ENCODE measurements at regions not wholly inside any gene's neighbourhood (a gene's known extent, or its start where the extent isn't known, plus 50 kb on each side); places are given as distances from the start of the nearest gene placed in this dataset.

DNA sequence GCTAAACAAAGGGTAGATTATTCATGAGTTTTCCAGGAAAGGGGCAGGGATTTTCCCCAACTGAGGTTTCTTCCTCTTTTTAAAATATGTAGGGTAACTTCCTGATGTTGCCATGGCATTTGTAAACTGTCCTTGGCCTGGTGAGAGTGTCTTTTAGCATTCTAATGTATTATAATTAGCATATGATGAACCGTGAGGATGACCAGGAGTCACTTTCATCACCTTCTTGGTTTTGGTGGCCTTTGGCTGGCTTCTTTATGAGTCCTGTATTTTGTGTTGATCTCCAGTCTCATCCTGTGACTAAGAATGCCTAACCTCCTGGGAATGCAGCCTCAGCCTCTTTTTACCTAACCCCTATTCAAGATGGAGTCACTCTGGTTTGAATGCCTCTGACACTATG is 391.0 kb upstream of the LINC00305 start:
- DNase-seq: no peak

DNA sequence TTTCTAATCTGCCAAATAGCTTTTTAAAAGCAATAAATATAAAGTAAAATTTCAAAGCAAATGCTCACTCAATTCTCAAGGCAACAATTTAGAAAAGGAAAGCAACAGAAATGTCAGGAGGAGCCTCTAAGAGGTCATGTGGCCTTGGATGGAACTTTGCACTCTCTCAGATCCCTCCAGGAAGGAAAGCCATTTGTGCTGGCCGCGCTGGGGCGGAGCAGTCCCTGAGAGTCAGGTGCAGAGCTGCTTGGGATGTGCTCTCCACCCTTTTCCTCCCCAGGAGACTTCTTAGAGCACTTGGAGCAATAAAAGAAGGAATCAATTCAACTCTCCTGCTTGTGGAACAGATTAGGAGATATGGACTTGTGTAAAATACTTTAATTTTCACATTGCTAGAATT is 379.8 kb upstream of the LINC00305 start:
- no peak for DNase-seq

DNA sequence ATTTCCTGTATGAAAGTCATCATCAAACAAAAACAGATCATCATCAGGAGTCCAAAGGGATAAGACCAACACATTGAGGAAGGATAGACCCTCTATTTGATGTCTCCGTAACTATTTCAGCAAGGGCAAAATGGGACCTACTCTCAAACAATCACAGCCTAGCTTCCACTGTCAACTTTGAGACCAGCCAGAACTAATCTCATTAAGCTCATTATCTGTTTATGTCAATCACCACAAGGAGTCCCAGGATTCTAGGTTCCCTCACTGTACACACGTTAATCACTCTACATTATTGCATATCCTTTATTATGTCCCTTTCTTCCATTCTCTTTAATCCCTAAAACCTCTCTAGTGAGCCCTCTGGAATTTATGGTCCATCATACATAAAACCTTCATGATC is 370.3 kb upstream of the LINC00305 start:
- DNase-seq: no peak

DNA sequence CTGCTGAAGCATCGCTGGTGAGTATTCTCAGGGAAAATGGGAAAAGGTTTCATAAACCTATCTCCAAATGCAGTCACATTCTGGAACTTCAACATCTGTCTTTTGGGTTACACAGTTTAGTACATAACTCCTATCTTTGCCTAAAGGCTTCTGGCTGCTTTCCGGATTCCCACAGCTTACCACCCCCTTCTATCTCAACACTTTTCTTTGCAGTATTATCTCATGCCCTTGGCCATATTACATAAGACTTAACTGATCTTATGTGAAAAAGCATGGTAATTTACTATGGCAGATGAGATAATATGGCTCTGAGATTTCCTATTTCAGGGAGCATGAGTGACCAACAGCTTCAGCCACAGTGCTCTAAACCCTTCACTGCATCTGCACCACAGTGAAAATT is 369.3 kb upstream of the LINC00305 start:
- DNase-seq: no peak

DNA sequence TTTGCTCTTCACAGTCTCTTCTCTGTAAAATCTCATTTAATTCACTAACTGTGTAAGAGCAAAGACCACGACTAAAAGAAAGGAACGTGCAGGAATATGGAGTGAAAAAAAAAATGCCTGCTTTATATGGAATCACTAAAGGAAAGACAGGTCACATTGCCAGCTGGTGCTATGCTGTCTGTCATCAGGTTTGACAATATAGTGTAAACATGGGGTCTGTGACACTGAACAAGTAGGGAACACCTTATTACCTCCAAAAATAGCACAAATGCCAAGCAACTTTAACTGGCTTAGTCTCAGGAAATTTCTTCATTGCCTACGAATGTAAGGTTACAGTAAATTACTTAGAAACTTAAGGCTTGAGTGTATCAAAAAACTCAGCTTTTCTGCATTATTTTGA is 364.5 kb upstream of the LINC00305 start:
- DNase-seq: no peak

DNA sequence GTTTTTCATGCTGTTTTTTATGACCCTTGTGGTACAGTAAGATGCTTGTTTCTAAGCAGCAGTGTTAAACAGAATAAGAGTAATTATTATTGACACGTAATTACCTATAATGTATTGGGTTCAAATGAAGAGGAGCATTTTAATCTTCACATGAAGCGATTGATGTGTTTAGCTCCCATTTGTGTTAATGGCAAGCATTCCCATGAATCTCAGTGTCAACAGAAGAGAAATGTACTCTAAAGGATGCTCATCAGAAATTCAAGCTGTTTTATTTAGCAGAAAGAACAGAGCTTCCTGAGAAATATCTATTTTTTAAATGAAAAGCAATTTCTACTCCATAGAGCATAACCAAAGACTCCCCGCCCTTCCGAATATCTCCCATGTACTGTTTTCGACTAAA is 341.3 kb upstream of the LINC00305 start:
- DNase-seq: no peak

DNA sequence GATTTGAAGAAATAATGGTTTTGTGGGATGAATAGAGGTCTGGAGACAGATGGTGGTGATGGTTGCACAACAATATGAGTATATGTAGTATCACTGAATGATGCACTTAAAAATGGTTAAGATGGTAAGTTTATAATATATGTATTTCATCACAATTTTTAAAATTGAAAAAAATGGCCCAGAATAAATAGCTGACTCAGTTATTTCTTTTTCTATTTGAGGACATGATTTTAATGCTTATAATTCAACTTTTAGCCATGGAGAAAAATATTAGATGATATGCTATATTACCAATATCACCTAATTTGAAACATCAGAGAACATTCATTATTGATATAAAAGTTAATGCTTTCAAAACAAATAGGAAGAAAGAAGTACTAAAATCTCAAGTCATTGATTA is 339.8 kb upstream of the LINC00305 start:
- DNase-seq: no peak

DNA sequence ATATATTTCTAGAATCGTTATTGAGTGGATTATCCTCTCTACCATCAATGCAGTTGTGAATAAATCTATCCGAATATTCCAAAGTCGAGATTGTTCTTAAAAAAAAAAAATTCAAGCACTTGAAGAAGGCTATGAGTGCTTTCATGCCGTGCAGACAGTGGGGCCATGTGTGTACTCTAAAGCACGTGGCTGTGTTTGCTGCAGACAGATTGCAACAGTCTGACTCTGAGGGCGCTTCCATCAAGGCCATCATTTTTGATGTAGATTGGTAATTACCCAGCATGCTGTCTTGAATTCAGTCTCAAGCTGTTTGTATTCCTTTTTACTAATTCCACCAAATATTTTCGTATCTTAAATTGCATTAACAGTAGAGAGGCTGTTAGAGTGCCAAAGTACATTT is 325.9 kb upstream of the LINC00305 start:
- no peak for DNase-seq

DNA sequence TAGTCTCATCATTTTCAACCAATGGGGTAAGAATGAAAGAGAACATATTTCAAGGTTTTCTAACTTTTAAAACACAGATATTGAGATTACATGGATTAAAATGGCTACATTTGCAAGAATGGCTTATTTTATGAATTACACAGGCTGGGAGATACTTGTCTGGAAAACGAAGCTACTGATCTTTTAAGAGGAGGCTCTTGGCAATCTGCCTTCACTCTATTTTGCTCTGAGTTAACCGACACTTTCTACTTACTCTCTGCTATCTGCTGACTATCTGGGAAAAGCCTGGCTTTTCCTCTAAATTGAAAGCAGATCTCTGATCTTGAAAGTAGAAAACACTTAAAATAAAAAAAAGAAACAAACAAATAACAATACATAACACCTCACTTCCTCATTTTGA is 325.4 kb upstream of the LINC00305 start:
- no peak for DNase-seq

DNA sequence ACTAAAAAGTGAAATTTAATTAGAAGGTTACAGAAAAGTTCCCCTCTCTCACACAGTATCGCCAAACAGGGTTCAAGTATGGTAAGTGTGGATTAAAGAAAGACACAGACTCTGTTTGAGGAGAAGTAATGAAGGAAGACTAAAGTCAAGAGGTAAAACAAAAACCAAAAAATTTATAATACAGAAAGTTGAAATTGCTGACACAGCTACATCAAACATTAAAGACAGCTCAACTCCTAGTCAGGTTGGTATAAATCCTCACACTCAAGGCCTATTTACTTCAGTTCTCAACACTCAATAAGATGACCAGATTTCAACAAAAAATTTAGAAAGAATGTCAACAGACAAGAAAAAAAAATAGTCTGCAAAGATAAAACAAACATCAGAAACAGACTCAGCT is 300.5 kb upstream of the LINC00305 start:
- no peak for DNase-seq

DNA sequence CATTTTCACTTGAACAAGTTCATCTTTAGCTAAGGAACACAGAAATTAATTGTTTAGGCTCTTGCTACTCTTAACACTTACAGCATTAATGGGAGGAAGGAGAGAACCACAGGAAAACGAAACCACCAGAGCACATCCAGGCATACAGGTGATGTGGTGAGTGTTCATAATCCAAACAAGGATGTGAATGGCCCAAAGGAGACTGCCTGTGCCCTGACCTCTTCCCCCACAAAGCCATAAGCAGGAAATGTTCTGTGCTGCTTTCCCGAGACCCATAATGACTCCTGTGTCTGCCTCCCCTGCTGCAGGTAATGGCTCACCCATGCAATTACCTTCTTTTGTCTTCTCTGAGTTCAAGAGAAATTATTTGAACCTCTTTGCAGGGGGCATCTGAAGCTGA is 295.9 kb upstream of the LINC00305 start:
- DNase-seq: no peak

DNA sequence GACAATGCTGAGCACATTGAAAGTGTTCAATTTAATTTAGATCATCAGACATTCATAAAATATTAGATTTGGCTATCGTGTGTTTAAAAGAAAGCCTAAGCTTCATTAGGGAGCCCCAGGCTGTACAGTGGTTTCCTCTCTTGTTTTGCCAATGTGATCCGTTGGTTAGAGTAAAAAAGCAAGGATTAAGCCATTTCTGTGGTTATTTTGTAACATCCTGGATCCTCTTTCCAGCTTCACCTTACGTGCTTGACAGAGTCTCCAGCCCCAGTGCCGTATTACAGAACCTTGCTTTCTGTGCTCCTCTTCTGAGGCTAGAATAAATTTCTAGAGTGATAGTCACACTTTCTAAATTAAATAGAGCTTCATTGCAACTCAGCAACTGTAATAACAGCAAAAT is 289.3 kb upstream of the LINC00305 start:
- no peak for DNase-seq

DNA sequence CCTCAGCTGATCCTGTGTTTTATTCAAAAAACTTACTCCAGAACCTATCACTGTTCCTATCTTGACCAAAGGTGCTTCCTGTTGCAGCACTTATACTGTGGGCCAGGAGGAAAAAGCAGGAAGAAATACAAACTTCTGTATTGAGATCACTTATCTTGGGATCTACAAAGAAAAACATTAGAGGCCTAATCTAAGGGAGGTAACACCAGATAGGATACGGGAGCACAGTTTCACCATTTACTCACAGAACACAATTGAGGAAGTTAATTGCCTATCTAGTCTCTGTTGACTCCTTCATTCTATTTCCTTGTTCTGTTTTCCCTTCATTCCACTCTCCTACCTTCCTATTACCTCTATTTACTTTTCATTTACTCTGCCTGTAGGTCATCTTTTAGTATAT is 287.2 kb upstream of the LINC00305 start:
- no peak for DNase-seq

DNA sequence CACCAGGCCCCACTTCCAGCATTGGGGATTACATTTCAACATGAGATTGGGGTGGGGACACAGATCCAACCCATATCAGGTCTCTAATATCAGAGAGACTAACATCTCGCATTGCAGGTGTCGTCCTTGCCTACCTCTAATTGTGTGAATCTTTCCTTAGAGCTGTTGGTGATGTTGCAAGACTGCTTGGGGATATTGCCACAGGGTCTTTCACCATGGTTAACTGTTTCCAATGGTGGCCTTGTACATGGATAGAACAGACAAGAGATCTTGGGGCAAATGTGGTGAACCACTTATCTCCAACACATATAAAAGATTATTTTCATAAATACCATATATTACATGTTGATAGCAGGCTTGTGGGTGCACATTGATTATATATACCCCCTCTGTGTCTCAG is 270.3 kb upstream of the LINC00305 start:
- no peak for DNase-seq

DNA sequence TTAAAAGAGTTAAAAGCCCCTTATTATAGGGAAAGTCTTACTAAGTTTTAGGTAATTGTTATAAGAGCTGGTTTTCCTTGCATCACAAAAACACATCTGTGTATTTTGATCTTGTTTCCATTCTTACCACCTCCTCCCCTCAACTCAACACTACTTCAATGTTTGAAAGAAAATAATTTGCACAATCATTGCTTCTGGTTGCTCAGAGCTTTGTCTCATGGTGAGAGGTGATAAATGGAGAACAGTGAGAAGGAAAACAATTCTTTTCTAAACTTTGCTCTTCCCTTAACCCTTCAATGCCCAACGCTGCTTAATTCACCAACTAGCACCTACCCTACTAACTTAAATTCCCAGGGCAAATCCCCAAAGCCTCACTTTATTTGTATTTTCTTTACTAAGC is 268.1 kb upstream of the LINC00305 start:
- DNase-seq: no peak

DNA sequence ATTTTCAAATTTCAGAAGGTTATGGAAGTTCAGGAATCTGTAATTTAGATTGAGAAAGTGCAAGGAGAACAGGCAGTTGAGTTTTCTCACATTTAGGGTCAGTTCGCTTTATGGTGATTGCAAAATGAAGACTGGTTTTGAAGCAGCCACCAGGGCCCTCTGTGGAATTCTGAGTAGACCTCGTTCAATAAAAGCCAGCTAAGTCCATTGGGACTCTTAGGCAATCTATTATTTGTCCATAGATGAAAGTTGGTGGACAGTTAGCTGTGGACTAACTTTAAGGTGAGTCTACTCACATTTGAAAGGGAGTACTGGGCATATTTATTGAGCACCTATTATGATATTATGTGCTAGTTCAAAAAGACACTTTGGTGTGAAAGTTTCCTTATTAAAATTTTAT is 266.3 kb upstream of the LINC00305 start:
- no peak for DNase-seq

DNA sequence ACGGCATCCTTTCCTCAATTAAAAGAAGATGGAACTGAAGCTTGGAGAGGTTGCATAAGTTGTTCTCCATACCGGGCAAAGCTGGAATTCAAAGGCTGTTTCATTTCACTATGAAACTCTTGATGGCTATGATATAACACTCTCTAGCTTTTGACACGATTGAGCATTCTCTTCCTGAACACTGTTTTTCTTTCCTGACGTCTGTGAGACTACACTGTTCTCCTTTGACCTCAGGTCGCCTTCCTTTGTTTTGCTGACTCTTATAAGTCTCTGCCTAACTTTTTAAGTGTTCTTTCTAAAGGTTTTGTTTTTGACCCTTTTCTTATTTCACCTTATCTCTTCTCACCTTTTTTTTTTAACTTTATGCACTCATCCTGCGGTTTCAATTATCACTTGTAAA is 261.8 kb upstream of the LINC00305 start:
- DNase-seq: no peak

DNA sequence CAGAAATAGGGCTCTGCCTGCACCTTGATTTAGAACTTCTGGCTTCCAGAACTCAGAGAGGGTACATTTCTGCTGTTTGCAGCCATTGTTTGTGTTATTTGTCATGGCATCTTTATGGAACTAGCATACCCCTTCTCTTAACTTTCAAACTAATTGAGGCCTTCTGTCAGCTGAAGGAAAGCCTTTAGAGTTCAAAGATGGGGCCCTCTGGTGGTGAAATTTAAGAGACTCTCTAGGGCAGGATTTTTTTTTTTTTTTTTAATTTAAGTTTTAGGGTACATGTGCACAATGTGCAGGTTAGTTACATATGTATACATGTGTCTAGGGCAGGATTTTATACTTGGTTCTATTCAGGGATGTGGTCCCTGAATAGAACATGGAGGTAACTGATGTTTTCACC is 260.6 kb upstream of the LINC00305 start:
- no peak for DNase-seq

DNA sequence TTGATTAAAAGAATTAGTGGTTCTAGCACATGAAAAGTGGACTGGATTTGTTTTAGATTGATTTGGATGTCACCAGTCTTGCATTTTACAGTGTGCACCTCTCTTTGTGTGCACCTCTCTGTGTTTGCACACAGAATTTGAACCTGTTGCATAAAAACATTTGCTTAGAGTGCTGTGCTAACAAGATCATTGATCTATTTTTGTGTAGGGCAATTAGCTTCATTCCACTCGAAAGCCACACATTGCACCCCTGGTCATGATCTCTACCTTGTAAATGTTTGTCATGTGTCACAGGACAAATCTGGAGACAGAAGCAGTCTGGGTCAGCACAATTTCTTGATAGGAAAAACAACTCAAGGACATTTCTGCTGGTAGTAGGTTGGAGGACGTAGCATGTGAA is 258.7 kb upstream of the LINC00305 start:
- no peak for DNase-seq

DNA sequence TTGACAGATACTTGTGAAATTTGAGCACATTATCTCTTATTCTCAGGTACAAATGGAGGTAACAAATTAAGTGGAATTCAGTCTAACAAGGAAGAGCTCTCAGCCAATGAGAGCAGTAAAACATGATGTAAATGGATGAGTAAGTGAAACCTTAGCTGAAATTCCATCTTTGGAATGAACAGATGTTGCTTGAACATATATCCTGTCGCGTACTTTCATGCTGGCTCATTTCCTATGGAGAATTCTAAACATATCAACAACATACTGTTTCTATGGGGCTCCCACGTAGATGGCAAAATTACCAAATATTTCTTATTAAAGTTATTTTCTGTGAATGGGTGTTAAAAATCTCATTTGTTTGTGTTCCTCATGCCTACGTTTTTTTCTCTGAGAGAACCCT is 256.3 kb upstream of the LINC00305 start:
- no peak for DNase-seq

DNA sequence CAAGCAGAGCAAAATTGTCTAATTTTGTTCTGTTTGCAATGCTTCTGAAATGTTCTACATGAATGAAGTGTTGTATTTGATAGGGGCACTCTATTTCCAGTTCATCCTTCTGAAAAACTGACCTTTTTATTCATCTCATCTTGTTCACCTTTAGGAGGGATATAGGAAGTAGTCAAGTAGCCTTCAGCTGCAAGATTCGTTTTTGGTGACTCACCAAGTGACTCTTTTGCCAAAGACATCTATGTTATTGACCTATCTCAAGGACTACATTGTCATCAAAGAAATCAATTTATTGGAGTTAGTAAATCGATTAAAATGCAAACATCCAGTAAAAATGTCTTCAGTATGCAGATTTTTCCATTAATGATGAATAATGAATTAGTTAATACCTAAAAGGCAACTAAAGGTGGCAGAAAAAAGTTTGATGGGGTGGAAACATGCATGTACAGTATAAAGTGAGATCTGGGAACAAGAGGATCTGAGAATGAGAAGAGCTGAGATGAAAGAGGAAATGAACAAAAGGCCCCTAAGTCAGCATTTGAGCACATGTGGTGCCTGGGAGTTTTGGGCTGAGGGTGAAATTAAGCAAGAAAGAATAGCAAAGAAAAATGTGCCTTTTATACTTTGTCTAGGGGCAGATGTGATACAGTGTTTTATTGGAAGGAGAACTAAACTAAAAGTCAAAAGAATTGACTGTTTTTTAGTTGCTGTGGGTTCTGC is 255.1 kb upstream of the LINC00305 start:
- DNase-seq: no peak

DNA sequence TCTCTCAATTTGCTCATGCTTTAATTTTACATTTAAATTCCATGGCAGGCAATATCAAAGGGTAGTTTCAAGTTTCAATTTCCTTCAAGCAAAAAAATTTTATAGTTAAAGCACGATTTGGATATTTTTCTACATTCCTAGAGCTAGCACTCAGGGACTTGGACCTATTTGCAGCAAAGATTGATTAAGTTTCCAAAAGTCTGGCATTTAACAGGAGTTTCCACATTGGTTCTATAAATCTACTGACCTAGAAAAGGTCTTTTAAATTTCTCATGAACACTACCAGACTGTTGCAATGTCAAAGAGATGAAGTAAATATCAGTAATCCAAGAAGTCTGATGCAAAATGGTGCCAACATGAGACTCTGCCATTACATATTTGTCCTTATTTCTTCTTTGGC is 253.7 kb upstream of the LINC00305 start:
- DNase-seq: no peak

DNA sequence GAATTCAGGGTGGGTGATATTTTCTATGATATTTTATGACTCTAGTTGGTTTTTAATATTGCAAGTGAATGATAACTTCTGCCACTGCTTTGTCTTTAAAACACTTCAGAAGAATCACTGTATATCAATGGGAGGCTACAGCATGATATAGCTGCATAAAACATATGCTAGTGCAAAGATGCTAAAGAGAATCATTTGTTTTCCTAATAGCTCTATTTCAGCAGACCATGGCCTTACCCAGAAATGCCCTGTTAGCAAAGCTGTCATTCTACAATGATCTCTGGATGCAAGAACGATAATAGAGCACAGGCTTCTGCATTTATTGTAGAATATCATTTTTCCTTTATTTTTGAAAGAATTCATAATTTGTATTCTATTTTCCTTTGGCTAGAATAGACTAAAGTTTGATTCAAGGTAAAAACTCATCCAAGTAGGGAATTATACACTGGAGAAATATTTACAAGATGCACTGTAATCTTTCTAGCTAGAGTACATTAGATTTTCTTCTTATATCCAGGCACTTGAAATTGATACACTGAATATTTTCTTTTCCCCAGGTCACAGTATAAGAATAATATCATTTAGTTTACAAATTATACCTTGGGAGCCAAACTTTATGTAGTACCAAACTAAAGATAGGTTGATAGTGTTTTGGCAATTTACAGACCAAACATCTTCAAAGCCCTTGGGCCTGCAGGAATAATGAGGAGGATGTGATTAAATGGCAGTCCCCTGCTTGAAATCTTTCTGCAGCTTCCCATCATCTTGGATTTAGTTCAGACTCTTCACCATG is 252.6 kb upstream of the LINC00305 start:
- DNase-seq: no peak

DNA sequence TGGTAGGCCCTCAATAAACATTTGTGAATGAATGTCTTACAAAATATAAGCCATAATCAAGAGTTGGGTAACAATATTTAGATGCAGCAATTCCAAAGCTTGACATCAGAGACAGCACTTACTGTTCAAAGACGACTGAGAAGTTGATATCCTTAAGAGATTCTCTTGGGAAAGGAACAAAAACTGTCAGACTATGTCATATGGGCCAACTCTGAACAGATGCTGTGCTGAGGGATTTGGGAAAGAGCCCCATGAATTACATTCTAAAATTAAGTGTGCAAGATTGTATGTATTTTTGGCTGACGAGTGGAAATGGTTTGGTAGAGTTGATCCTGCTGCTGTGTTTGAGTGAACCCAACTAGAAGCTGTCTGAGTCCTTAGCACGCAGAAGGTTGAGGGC is 250.7 kb upstream of the LINC00305 start:
- no peak for DNase-seq

DNA sequence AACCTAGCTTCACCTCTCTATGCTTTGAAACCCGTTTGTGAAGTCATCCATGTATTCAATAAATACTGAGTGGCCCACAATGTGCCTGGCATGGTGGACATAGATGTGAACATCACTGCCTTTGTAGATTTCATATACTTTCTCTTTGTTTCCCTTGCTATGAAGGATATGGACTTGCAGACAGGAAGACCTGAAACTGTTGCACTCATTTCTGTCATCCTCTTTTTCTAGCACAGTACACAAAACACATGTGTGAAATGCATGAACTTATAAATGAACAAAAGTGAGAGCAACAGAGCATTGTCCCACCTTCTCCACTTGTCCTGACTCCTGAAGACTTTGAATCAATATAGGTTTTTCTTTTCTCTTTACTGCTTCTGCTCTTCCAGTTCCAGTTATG is 249.4 kb upstream of the LINC00305 start:
- no peak for DNase-seq

Measured in DMS 273 treated with DMSO at 0.1 percent for 48 hours (cell line).